A549 (cell line): ENCODE measurements at regions not wholly inside any gene's neighbourhood (a gene's known extent, or its start where the extent isn't known, plus 50 kb on each side); places are given as distances from the start of the nearest gene placed in this dataset.

Experiments
- ATAC-seq, 2 experiments: fragments of 200-7000 bp in 1 of 2; fragments of >200 bp in 1 of 2; cut with Nextera tagmentation in 1 of 2; cut with Tn5 transposase in 1 of 2; 3 replicates each; pipeline versions ENCODE4 v1.8.0 to v1.9.1; 2018 to 2020; ENCODE audit warnings: mild to moderate bottlenecking in 1 of 2, moderate library complexity in 1 of 2
- CTCF ChIA-PET: fragments of 300-600 bp; sonication (Branson Sonifier 250); formaldehyde crosslinking; extraction: SDS; loops from one replicate; lab custom pipeline; 2021; ENCODE audit warnings: antibody characterized with exemption, inconsistent platforms; lab: Yijun Ruan, JAX
- POLR2A ChIA-PET: fragments of 350-600 bp; formaldehyde crosslinking; extraction: SDS; loops from one replicate; lab custom pipeline; 2021; ENCODE audit warnings: antibody characterized with exemption, inconsistent platforms; lab: Yijun Ruan, JAX
- DNase-seq, 2 experiments: peaks; one replicate each; pipeline versions ENCODE4 v3.0.0 to v3.0.0-alpha.2; 2011 to 2016; ENCODE audit warnings: low read depth in 1 of 2, low spot score in 1 of 2
- FAIRE-seq: peaks from 2 replicates; lab custom pipeline; 2011; peaks lifted over from hg19 to GRCh38; lab: Jason Lieb, UNC
- H3K27ac ChIP-seq, 2 experiments: fragments of >200 bp; sonication (Bioruptor Twin); formaldehyde crosslinking; 3 replicates each; pipeline ENCODE4 v1.5.1; 2016 to 2017
- H3K4me1 ChIP-seq: fragments of >200 bp; sonication (Bioruptor Twin); formaldehyde crosslinking; 3 replicates; pipeline ENCODE4 v1.6.1; 2016
- H3K4me2 ChIP-seq: fragments of >200 bp; sonication (Bioruptor Twin); formaldehyde crosslinking; 3 replicates; pipeline ENCODE4 v1.6.1; 2016
- H3K4me3 ChIP-seq: fragments of >200 bp; sonication (Bioruptor Twin); formaldehyde crosslinking; 3 replicates; pipeline ENCODE4 v1.5.1; 2016
- H3K9me3 ChIP-seq: fragments of >200 bp; sonication (Bioruptor Twin); formaldehyde crosslinking; 3 replicates; pipeline ENCODE4 v1.6.1; 2016
- CBX8 ChIP-seq: fragments of 200-600 bp; sonication (generic); IDR thresholded peaks from 2 replicates; pipeline ENCODE4 v1.6.1; 2016
- E2F6 ChIP-seq: IDR thresholded peaks from 2 replicates; pipeline ENCODE4 v1.6.1; 2012; ENCODE audit warnings: low read depth, borderline replicate concordance
- EHF ChIP-seq: fragments of 250-450 bp; sonication (Bioruptor Pico); IDR thresholded peaks from 2 replicates; pipeline ENCODE4 v1.5.0; 2020; ENCODE audit warnings: mild to moderate bottlenecking
- ELK1 ChIP-seq: fragments of 150-350 bp; IDR thresholded peaks from 2 replicates; pipeline ENCODE4 v1.6.1; 2014; ENCODE audit warnings: low read depth, mild to moderate bottlenecking, low read length
- EP300 ChIP-seq, 2 experiments: fragments of >200 bp; sonication (Bioruptor Twin); formaldehyde crosslinking; IDR thresholded peaks; 2 replicates in 1 of 2; 3 replicates in 1 of 2; pipeline ENCODE4 v1.6.1; 2016 to 2017
- FOSB ChIP-seq: fragments of 250-450 bp; sonication (Bioruptor Pico); IDR thresholded peaks from 2 replicates; pipeline ENCODE4 v1.5.0; 2020; ENCODE audit warnings: mild to moderate bottlenecking, moderate library complexity
- FOSL2 ChIP-seq, 2 experiments: fragments of 450-650 bp in 1 of 2; fragments of >200 bp in 1 of 2; sonication (Bioruptor Twin) in 1 of 2; formaldehyde crosslinking; IDR thresholded peaks; 2 replicates each; pipeline versions ENCODE4 v1.5.0 to v1.6.1; 2016 to 2020; ENCODE audit warnings: mild to moderate bottlenecking in 1 of 2, moderate library complexity in 1 of 2
- GATA3 ChIP-seq: IDR thresholded peaks from 2 replicates; pipeline ENCODE4 v1.6.1; 2012; ENCODE audit warnings: borderline replicate concordance
- HDAC2 ChIP-seq: fragments of 200-600 bp; sonication (generic); IDR thresholded peaks from 2 replicates; pipeline ENCODE4 v1.6.1; 2016
- HES2 ChIP-seq: fragments of >200 bp; sonication (Bioruptor Twin); formaldehyde crosslinking; IDR thresholded peaks from 2 replicates; pipeline ENCODE4 v1.6.1; 2016
- HEYL ChIP-seq: fragments of 250-450 bp; sonication (Bioruptor Pico); IDR thresholded peaks from 2 replicates; pipeline ENCODE4 v1.8.0; 2021; ENCODE audit warnings: mild to moderate bottlenecking, moderate library complexity
- HMGXB4 ChIP-seq: fragments of 250-450 bp; sonication (Bioruptor Pico); IDR thresholded peaks from 2 replicates; pipeline ENCODE4 v1.5.0; 2021; ENCODE audit warnings: mild to moderate bottlenecking, moderate library complexity, borderline replicate concordance
- HOXA7 ChIP-seq: fragments of 250-450 bp; sonication (Bioruptor Pico); IDR thresholded peaks from 2 replicates; pipeline ENCODE4 v1.5.0; 2020; ENCODE audit warnings: mild to moderate bottlenecking, moderate library complexity
- JUNB ChIP-seq: fragments of >200 bp; sonication (Bioruptor Twin); formaldehyde crosslinking; IDR thresholded peaks from 2 replicates; pipeline ENCODE4 v1.6.1; 2016
- KDM5A ChIP-seq: fragments of 200-600 bp; sonication (generic); IDR thresholded peaks from 2 replicates; pipeline ENCODE4 v1.6.1; 2016; ENCODE audit warnings: antibody characterized with exemption, mild to moderate bottlenecking
- MAFK ChIP-seq: fragments of 450-650 bp; IDR thresholded peaks from 2 replicates; pipeline ENCODE4 v1.6.1; 2014; ENCODE audit not compliant: partially characterized antibody
- MAX ChIP-seq: IDR thresholded peaks from 2 replicates; pipeline ENCODE4 v1.6.1; 2012
- MAZ ChIP-seq: fragments of 150-350 bp; IDR thresholded peaks from 2 replicates; pipeline ENCODE4 v1.6.1; 2014; ENCODE audit warnings: antibody characterized with exemption, low read depth, low read length, borderline replicate concordance
- NFE2L2 ChIP-seq: fragments of 150-350 bp; conservative IDR thresholded peaks from 2 replicates; pipeline ENCODE4 v1.6.1; 2014; ENCODE audit warnings: low read length
- NR3C1 ChIP-seq: fragments of >200 bp; sonication (Bioruptor Twin); formaldehyde crosslinking; IDR thresholded peaks from 3 replicates; pipeline ENCODE4 v1.6.1; 2017
- POLR2A ChIP-seq: IDR thresholded peaks from 2 replicates; pipeline ENCODE4 v1.6.1; 2012; ENCODE audit warnings: mild to moderate bottlenecking, low read length
- POLR2AphosphoS2 ChIP-seq: conservative IDR thresholded peaks from 2 replicates; pipeline ENCODE4 v1.6.1; 2012; ENCODE audit warnings: low read length, improper control_type of control experiment, inconsistent platforms
- REST ChIP-seq: fragments of 200-600 bp; sonication (generic); IDR thresholded peaks from 2 replicates; pipeline ENCODE4 v1.6.1; 2016; ENCODE audit warnings: antibody characterized with exemption, mild to moderate bottlenecking, moderate library complexity
- RNF2 ChIP-seq: fragments of 200-600 bp; sonication (generic); IDR thresholded peaks from 2 replicates; pipeline ENCODE4 v1.6.1; 2016; ENCODE audit warnings: low read depth, mild to moderate bottlenecking, antibody characterized with exemption, moderate library complexity, borderline replicate concordance
- SREBF2 ChIP-seq: fragments of 450-650 bp; IDR thresholded peaks from 2 replicates; pipeline ENCODE4 v1.6.1; 2014; ENCODE audit warnings: mild to moderate bottlenecking, moderate library complexity
- TFCP2L1 ChIP-seq: fragments of 250-450 bp; sonication (Bioruptor Pico); IDR thresholded peaks from 2 replicates; pipeline ENCODE4 v1.5.0; 2021; ENCODE audit warnings: mild to moderate bottlenecking
- USF2 ChIP-seq: fragments of 450-650 bp; IDR thresholded peaks from 2 replicates; pipeline ENCODE4 v1.6.1; 2014; ENCODE audit warnings: antibody characterized with exemption
- ZNF302 ChIP-seq: fragments of 250-450 bp; sonication (Bioruptor Pico); IDR thresholded peaks from 2 replicates; pipeline ENCODE4 v1.9.0; 2021; ENCODE audit warnings: inconsistent platforms, mild to moderate bottlenecking, moderate library complexity
- WGBS: methylation state at CpG from one replicate; pipeline ENCODE4 v1.1.6; 2017; ENCODE audit errors: missing lambda C conversion rate; 5-methylcytosine and 5-hydroxymethylcytosine counted together

GRCh38 chr4:123924536-123924935 lies 527.9 kb downstream of the SPRY1 start:
- H3K9me3 ChIP-seq: no peaks in the 10 kb centered on the region
- WGBS: 62% methylated on average over 3 of the region's 3 CpGs
- H3K4me3 ChIP-seq: no peak overlapping the region
- CTCF ChIA-PET: no interaction called here
- FAIRE-seq: no peak
- ATAC-seq: no peak
- no peak overlapping the region for H3K4me2 ChIP-seq
- TF ChIP-seq HMGXB4 (CRISPR knock-in tag) (no peak), MAZ (no peak), FOSB (CRISPR knock-in tag) (no peak), MAX (no peak), ZNF302 (CRISPR knock-in tag) (no peak), HDAC2 (no peak), NFE2L2 (no peak), E2F6 (no peak), NR3C1 (no peak), HEYL (CRISPR knock-in tag) (no peak), HOXA7 (no peak)
- DNase-seq: no peak
- no peak overlapping the region for H3K27ac ChIP-seq
- H3K4me1 ChIP-seq: no peaks in the 10 kb centered on the region
- POLR2A ChIA-PET: no interaction called here

- H3K4me1 ChIP-seq: no peaks in the 10 kb centered on the region
- ATAC-seq: no peak
- no peaks in the 10 kb centered on the region for H3K9me3 ChIP-seq
- DNase-seq: no peak
- no peak overlapping the region for H3K4me3 ChIP-seq
- WGBS: 5% methylated on average over 1 of the region's 1 CpG
- ChIA-PET POLR2A (no interaction called here), CTCF (no interaction called here)
- no peak overlapping the region for H3K4me2 ChIP-seq
- no peak for TF ChIP-seq RNF2
- TF ChIP-seq REST: no peak
- TF ChIP-seq KDM5A: no peak
- TF ChIP-seq SREBF2: no peak
- TF ChIP-seq MAFK: no peak
- TF ChIP-seq CBX8: no peak
- no peak for FAIRE-seq
- H3K27ac ChIP-seq: no peak overlapping the region
Measured at GRCh38 chr4:123929565-123929964, 533.0 kb downstream of the SPRY1 start.

GRCh38 chr4:123930996-123931395 lies 534.4 kb downstream of the SPRY1 start:
- no peak overlapping the region for H3K27ac ChIP-seq
- no peaks in the 10 kb centered on the region for H3K4me1 ChIP-seq
- no peak for FAIRE-seq
- TF ChIP-seq KDM5A (no peak), EP300 (IDR thresholded peaks at IDR 0.05) (no peak), JUNB (no peak), GATA3 (no peak), POLR2AphosphoS2 (no peak), TFCP2L1 (CRISPR knock-in tag) (no peak), EHF (CRISPR knock-in tag) (no peak), USF2 (no peak), HOXA7 (no peak), HES2 (no peak), FOSL2 (IDR thresholded peaks at IDR 0.05) (no peak), FOSL2 (CRISPR knock-in tag; IDR thresholded peaks at IDR 0.05) (no peak), E2F6 (no peak), RNF2 (no peak), POLR2A (no peak), ELK1 (no peak)
- no peak overlapping the region for H3K4me2 ChIP-seq
- H3K4me3 ChIP-seq: no peak overlapping the region
- no peak for DNase-seq
- no peaks in the 10 kb centered on the region for H3K9me3 ChIP-seq
- POLR2A ChIA-PET: no interaction called here
- CTCF ChIA-PET: no interaction called here
- 11% methylated on average over 1 of the region's 1 CpG for WGBS
- no peak for ATAC-seq
